IPS-NIHi7 (cell line): ENCODE measurements at regions not wholly inside any gene's neighbourhood (a gene's known extent, or its start where the extent isn't known, plus 50 kb on each side); places are given as distances from the start of the nearest gene placed in this dataset.
A peak's percentile ranks its signal among the peaks of the same experiment; 100 is the strongest.

ENCODE experiments used
- DNase-seq: peaks from one replicate; pipeline ENCODE4 v3.0.0; 2012; ENCODE audit warnings: mixed read lengths; ENCODE audit errors: extremely low spot score

DNA sequence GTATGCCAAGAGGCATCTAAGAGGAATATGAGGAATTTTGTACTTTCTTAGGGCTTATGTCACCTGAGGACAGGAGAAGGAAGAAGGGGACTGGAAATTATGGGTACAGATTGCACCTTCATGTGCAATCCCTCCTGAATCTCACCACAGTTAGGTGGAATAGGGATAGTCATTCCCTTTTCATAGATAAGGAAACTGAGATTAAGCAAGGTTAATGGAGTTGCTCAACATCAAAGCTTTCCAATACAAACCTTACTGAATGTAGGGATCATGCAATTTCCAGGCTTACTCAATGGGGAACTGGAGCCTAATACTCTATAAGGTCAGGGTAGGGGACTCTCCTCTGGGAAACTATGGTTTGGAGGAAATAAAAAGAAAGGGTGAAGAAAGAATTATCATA, 133.0 kb downstream of the C11orf87 start:
- no peak for DNase-seq

DNA sequence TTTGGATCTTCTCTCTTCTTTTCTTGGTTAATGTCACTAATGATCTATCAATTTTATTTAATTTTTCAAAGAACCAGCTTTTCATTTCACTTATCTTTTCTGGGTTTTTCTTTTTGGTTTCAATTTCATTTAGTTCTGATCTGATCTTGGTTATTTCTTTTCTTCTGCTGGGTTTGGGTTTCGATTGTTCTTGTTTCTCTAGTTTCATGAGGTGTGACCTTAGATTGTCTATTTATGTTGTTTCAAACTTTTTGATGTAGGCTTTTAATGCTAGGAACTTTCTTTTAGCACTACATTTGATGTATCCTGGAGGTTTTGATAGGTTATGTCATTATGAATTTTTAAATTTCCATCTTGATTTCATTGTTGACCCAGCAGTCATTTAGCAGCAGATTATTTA, 142.3 kb downstream of the C11orf87 start:
- no peak for DNase-seq

DNA sequence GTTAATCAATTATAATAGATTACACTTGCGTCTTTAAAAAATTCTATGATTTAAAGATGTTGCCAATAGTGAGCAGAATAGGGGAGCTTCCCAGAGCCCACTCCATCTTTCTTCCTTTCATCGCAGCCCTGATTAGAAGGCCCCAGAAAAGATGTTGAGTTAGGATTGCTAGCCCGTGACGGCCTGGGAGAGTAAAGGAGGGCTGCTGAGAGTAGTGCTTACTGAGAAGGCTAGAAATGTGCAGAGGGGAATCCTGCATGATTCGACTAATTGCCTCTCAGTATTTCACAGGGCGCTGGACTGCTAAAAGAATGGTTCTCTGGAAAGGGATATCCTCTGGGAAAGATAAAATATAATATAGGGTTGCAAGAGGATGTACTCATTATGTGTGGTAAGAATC, 160.5 kb downstream of the C11orf87 start:
- DNase-seq: no peak

DNA sequence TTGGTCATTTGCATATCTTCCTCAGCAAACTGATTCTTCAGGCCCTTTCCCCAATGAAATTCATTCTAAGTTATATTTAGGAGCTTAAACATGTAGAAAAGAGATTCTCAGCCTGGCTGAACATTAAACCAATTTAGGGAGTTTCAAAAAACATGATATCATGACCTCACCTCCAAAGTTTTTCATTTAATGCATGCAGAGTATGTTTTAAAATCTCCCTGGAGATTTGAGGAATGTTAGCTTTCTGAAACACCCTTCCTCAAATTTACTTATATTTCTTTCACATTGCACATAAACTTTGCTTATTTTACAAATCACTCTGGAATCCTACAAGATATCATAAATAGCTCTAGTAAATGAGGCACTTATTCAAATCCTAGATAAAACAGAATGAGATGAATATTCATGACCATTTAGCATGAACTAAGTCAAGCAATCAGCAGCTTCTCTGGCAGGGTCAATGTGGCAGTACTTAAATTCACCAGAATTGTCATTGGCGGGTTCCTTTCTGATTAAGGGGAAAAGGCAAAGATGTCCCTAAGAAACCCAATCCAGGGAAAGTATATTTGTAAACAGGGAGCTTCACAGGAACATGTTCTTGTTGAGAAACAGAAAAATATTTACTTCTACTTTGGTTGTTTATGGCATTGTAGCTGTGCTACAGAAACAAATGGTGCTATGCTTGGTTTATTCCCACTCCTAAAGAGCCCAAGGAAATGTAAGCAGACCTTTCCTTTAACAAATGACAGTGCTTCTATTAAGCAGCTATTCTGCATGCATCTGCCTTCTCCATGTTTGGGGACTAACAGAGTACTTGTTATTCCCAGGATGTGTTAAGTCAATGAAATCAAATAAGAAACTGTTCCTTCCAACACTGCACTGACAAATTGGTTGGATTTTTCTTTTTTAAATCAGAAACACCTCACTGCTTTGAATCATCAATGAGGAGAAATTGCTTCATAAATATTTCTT, 162.3 kb downstream of the C11orf87 start:
- no peak for DNase-seq

DNA sequence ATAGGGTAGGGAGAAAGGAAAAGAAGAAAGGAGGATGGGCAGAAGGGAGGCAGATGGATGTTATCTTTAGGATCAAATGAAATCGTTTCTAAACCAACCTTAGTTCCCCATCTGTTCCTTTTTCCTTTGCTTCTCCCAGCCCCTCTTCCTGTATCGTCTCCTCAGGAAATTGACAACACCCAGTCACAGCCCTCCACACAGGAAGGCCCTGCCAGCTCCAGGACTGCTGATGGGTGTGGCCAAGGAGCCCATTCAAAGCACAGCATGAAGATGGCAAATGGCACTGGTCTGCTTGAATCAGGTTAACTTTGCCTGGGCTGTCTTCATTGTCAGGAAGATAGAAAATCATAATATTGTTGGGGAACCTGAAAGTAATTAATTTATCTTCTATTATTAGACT, 164.8 kb downstream of the C11orf87 start:
- no peak for DNase-seq

DNA sequence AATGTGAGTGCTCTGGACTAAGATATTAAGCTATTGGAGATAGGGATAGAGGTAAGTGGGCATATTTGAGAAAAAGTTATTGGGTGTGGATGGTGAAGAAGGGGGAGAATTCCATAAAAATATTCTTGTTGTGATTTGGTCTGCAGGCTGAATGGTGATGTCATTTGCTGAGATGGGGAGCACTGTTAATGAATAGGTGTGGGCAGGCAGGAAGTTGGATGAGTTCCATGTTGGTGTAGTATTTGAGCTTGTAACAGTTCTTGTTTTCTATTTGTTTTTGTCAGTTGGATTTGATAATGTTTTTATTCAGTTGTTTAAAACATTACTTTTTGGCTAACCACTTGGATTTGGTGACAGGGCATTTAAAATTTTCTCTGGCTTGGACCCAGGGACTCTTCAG, 168.8 kb downstream of the C11orf87 start:
- DNase-seq: no peak

DNA sequence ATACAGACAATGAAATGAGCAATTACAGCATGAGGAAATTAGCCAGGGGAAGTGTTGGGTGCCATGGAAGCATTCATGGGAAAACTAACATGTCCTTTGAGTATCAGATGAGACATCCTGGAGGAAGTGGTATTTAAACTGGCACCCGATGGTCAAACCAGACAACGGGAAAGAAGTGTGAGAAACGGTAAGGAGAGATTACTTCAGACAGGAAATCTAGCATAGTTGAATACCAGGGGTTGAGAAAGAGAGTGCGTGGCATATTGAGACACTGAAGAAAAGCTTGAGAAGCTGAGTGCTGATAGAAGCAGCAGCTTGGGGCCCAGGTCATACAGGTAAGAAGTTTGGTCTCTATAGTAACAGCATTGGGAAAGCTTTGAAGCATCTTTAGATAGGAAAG, 175.3 kb downstream of the C11orf87 start:
- no peak for DNase-seq

DNA sequence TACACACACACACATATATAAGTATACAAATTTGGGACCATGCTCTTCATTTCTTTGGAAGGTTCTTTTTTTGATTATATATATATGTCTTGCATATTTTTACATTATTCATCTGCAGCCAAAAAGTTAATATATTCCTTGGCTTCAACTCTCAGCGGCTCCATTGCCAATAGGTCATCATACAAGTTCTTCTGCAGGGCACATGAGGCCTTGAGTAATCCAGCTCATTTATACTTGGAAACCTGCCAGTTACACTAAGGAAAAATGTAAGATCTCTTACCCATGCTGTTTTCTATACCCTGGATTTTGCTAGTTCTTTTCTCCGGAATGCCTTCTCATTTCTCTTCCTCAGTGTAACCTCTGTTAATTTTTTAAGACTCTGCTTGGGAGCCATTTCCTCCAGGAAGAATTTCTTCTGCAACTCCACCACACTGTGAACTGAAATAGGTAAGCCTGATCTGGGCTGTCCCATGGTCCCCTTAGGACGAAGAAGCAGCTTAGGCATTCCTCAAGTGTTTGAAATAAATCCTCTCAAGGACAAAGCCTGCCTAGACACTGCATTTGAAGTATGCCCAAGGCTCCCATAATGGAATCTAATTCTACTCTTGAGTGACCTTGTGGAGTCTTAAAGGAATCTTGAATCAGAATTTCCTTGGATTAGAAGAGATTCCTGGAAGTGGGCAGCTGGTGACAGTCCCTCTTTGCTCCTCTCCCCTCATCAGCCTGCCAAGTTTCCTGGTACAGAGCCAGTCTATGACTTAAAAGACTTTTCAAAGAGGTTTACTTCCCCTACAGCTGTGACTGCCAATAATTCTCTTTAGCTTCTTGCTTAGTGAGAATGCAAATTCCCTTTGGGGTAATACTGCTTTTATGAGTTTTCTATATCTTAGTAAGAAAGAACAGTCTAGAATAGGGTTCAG, 182.8 kb downstream of the C11orf87 start:
- no peak for DNase-seq

DNA sequence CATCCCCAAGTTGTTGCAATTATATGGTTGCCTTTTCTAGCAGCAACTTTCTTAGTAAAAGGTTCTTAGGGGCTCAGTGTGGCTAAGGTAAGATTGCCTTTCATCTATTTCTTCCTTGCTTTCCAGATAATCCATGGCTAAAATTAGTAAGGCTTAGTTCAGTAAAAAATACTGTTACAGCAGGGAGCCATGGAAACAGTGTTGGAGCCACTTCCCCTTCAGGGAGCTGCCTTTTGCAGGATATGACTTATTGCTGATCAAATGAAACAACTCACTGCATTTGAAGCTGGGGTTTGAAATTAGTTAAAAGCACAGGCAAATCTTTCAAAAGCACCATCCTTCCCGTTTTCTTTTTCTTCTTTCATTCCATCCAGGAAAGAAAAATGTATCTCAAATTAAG, 184.3 kb downstream of the C11orf87 start:
- DNase-seq: no peak

DNA sequence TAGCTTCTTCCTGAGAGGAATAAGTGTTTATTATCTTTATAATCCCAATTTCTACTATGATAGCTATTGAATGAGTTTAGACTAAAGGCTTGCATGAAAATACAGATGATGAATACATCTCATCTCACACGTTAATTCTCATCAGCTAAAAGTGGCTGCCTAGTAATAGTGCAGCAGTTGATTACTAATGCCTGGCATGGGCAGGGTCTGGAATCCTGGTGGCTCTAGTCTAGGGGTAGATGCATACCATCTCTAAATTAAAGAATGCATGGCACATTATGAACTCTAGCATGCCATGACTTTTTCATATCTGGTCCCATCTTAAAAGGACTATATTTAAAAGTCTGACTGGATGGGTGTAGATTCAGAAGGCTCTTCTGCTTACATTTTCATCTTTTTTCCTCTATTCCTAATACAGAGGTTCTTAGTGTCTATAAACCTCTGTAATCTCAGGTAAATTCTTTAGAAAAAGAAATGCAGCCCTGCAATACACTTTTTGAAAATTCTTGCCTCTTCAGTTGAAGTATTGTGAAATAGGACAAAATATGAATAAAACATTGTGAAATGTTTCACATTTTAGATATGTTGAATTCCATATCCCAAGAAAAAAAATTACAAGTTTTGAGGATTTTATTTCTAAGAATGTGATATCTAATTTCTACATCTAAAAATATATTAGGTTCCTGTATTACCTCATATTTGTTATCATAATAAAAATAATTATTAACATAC, 187.6 kb downstream of the C11orf87 start:
- no peak for DNase-seq

DNA sequence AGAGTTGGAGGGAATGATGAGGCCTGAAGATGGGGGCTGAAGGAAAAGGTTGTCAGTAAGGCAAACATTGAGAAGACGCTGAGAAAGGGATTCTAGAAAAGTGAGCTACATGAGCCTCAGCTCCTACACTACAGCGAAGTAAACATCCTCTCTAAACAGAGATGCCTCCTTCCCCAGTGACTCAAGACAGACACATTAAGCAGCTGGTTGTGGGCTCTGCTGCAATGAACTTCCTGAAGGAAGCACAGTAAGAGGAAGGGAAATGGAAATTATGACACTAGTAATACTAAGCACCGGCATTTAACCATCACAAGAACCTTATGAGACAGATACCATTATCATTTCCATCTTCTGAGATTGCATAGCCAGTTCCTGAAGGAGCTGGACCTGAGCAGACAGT, 190.5 kb downstream of the C11orf87 start:
- DNase-seq: no peak

DNA sequence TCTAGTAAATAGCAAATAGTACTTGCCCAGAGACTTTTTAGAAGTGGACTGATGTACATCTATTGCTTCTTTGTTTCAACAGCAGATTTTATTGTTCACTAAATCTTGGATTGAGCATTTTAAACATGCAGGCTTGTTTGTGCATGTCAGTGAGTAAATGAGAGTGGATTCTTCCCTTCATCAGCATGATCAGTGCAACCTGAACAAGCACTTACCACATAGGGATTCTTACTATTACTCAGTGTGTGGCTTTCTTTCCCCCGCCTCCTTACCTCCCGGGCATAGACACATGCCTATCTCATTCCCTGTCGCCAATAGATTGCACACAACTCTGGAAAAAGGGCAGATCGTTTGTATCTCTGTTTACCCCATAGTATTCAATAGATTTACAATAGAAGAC, 197.5 kb downstream of the C11orf87 start:
- DNase-seq: no peak

DNA sequence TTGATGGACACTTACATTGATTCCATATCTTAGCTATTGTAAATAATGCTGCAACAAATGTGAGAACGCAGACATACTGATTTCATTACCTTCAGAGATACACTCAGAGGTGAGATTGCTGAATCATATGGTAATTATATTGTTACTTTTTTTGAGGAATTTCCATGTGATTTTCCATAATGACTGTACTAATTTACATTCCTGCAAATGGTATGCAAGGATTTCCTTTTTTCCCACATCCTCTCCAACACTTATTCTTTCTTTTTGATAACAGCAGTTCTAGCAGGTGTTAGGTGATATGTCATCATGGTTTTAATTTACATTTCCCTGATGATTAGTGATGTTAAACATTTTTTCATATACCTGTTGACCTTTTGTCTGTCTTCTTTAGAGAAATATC, 207.7 kb downstream of the C11orf87 start:
- DNase-seq: no peak

DNA sequence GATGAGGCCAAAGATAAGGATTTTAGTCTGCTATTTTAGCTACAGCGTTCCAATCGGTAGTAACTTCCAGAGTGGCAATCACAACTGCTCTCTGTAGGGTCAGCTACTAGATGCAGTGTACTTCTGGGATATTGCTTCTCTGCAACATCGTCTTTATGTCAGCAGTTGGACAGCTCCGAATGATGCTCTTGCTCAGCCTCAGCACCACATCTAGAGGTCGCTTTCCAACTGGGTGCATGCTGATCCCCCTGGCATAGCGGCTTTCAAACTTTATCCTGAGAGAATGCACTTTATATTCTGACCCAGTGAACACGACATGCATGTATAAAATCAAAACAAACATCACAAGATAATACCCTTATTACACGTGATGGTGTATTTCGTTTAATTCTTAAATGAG, 219.6 kb downstream of the C11orf87 start:
- DNase-seq: peak; percentile 70

DNA sequence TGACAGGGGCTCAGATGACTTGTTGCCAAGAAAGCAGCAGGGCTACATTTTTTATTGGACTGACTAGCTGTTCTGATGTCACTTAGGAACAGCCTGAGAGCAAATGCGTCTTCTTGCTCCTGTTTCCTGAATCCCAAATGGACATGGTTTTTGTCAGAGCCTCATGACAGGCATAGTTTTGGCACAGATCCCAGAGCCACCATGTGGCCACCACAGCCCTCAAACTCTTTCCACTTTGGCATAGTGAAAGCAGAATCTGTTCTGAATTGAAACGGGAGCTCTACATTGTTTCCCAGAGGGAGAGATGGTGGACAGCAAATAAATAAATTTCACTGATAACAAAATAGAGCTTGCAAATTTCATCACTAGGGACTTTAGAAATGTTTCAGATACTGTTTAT, 222.2 kb downstream of the C11orf87 start:
- DNase-seq: no peak

DNA sequence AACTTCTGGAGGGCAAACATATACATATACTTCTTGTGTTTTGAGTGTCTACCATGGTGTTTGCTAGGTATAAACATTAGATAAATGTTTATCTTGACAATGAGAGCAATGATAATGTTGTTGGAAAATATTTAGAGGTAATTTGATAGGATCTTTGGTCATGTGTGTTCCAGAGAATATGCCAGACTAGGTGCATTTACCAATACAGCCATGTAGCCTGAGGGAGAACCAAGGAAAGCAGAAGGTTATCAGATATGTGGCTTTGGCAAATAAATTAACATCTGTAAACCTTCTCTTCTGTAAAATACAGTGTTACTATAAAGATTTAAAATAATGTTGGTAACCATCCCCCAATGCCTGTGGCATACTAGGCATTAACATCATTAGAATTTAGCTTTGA, 226.8 kb downstream of the C11orf87 start:
- DNase-seq: no peak

DNA sequence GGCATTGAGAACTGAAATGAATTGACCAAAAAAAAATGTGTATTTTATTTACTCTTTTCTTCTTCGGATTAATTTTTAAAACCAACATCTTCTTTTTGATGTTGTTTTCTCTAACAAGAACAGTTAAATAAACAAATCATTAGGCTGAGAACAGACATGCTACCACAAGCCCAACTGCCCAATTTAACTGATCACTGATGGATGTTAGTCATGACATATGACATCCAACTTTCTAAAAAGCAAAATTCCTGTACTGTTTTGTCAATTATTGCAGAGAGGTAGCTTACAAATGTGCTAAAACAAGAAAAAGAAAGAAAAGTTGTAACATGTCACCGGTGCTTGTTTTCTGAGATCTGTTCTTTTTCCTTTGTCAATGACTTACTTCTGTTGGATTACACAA, 232.1 kb downstream of the C11orf87 start:
- no peak for DNase-seq

DNA sequence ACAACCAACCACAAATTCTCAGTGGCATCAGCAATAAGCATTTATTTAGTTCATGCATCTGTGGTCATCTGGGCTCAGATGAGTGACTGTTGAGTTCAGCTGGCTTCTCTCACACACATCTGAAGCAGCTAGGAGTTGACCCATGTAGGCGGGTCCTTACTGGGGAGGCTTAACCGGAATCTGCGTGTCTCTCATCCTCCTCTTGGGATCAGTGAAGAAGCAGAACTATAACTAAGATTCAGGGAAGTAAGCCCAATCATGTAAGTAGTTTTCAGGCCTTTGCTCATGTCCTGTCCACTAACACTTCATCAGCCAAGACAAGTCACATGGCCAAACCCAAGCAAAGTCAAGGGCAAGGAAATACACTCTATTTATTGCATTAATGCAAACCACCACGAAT, 236.2 kb downstream of the C11orf87 start:
- DNase-seq: no peak

DNA sequence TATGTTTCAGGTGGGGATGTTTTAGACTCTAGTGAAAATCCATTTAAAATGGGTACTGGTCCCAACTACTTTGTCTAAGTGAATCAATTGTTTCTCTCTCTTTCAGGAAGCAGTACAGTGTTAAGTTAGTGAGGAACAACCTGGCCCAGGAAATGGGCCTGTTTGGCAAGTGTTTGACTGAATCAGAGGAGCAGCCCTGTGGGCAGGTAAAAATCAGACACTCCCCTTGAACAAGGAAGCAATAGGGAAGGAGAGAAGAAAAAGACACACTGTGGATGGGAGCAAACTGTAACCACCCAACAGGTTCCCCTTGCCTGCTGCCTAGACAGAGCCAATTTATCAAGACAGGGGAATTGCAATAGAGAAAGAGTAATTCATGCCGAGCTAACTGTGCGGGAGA, 245.7 kb downstream of the C11orf87 start:
- DNase-seq: no peak

DNA sequence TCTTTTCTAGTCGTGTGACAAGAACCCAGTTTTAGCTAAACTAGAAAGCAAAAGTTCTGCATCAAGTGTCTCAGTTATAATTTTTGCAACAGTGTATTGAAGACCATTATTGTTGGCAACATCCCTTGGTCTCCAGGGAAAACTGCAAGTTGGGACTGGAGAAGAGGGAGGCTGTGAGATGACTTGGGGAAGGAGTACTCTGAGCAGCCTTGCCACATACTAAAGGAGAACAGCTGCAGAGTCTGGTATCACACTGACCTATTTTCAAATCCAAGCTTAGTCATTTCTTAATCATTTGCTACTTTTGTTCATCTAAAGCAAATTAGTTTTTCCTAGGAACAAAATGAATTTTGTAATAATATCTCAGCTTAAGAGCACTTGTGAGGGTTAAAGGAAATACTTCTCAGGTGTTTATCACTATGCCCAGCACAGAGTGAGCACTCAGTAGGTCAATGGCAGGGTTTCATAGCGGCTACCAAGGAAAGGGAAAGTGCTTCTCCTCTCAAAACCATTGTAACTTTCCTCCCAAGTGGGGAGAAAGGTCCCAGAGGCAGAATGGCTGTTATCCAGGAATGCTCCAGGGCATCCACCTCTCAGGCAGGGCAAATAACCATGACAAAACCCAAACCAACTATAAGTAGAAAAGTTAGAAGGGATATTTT, 247.1 kb downstream of the C11orf87 start:
- DNase-seq: no peak

DNA sequence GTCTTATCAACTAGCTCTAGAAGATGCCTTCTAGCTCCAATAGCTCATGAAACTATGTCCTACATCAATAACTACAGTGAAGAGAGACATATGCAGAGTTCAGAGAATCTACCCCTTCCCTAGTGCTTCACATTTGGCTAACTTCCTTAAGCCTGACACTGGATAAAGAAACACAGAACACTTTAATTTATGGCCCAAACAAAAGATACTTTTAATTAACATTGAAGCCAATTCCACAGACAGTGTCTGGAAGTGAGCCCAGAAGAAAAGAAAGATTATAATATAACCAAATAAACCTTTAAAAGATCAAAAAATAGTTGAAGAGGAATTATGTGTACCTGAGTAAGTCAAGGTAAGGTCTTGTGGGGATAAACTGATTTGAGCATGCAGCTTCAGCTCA, 255.2 kb downstream of the C11orf87 start:
- no peak for DNase-seq

DNA sequence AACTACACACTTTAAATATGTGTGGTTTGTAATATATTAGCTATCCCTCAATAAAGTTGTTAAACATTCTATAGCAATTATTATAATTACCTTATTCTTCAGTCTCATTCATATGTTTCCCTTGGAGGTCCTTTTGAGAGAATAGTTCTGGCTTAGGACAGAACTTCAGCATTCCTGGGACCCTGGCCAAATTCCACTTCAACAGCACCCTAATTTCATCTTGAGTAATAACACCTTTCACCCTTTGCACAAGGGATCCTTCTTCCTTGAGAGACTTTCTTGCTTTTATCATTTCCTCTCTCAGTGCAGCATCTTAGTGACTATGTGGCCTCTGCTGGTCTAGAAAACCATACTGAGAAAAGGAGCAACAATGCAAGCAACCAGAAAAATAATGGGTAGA, 255.9 kb downstream of the C11orf87 start:
- DNase-seq: no peak
